Adrenal gland (tissue), 5 donors: ENCODE measurements at regions not wholly inside any gene's neighbourhood (a gene's known extent, or its start where the extent isn't known, plus 50 kb on each side); places are given as distances from the start of the nearest gene placed in this dataset.

Source experiments
- POLR2A ChIP-seq, 2 donors: fragments of 450-650 bp; IDR thresholded peaks; one replicate each; pipeline ENCODE4 v1.6.1; 2017; ENCODE audit warnings: antibody characterized with exemption in 2 of 2, mild to moderate bottlenecking in 2 of 2, moderate library complexity in 1 of 2
- TF ChIP-seq, protein P1 (sequence below), 6 experiments: fragments of 450-650 bp in 4 of 6; fragments of 200-600 bp in 2 of 6; sonication (generic) in 1 of 6; IDR thresholded peaks; 1 replicate in 5 of 6; 2 replicates in 1 of 6; pipeline versions ENCODE4 v1.5.1 to v1.8.0; 2016 to 2021; ENCODE audit warnings: antibody characterized with exemption in 6 of 6, mild to moderate bottlenecking in 2 of 6, moderate library complexity in 1 of 6
- donor health status: DM: no; HTN: no; CAD: no.

DNA sequence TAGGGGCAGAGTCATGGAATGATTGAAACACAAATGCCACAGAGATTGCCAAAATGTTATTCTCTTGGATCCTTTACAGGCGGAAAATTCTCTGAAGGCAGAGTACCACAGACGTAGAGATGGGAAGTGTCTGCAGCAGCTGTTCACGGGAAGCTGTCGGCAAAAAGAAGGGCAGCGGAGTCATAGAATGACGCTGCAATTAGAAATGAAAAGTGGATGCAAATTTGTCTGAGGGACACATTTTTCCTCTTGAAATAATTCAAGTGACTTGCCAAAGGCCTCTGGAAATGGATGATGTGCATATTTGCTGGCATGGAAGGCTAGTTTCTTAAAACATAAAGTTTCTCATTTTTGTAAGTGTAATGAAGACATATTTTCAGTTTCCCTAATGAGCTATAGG, 77.5 kb upstream of the PLD5 start:
- TF ChIP-seq POLR2A (IDR thresholded peaks at IDR 0.05) = no peak
- TF ChIP-seq, protein P1, sequence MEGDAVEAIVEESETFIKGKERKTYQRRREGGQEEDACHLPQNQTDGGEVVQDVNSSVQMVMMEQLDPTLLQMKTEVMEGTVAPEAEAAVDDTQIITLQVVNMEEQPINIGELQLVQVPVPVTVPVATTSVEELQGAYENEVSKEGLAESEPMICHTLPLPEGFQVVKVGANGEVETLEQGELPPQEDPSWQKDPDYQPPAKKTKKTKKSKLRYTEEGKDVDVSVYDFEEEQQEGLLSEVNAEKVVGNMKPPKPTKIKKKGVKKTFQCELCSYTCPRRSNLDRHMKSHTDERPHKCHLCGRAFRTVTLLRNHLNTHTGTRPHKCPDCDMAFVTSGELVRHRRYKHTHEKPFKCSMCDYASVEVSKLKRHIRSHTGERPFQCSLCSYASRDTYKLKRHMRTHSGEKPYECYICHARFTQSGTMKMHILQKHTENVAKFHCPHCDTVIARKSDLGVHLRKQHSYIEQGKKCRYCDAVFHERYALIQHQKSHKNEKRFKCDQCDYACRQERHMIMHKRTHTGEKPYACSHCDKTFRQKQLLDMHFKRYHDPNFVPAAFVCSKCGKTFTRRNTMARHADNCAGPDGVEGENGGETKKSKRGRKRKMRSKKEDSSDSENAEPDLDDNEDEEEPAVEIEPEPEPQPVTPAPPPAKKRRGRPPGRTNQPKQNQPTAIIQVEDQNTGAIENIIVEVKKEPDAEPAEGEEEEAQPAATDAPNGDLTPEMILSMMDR (IDR thresholded peaks at IDR 0.05) = no peak
